ENCODE measurements at regions not wholly inside any gene's neighbourhood (a gene's known extent, or its start where the extent isn't known, plus 50 kb on each side); places are given as distances from the start of the nearest gene placed in this dataset.

- DNase-seq, result no peak
Measured at GRCh38 chr5:63719147-63719546, 243.1 kb downstream of the HTR1A start.

- no peak for DNase-seq
Measured at GRCh38 chr5:63700241-63700640, 262.0 kb downstream of the HTR1A start.

- DNase-seq, result no peak
Measured at GRCh38 chr5:63697811-63698210, 264.4 kb downstream of the HTR1A start.

GRCh38 chr5:63690546-63690945 lies 271.7 kb downstream of the HTR1A start:
- no peak for DNase-seq

- no peak for DNase-seq
Measured at GRCh38 chr5:63687854-63688516, 274.3 kb downstream of the HTR1A start.

- DNase-seq, result no peak
Measured at GRCh38 chr5:63686938-63687337, 275.3 kb downstream of the HTR1A start.

GRCh38 chr5:63686181-63686580 lies 276.1 kb downstream of the HTR1A start:
- DNase-seq, result no peak

GRCh38 chr5:63685454-63685853 lies 276.8 kb downstream of the HTR1A start:
- DNase-seq, result no peak

GRCh38 chr5:63674881-63675280 lies 287.4 kb downstream of the HTR1A start:
- no peak for DNase-seq

GRCh38 chr5:63655043-63655442 lies 307.2 kb downstream of the HTR1A start:
- DNase-seq, result no peak

GRCh38 chr5:63650581-63650980 lies 311.7 kb downstream of the HTR1A start:
- no peak for DNase-seq

- no peak for DNase-seq
Measured at GRCh38 chr5:63648376-63648775, 313.9 kb downstream of the HTR1A start.

- DNase-seq, result no peak
Measured at GRCh38 chr5:63629951-63630630, 332.2 kb downstream of the HTR1A start.

GRCh38 chr5:63613442-63613841 lies 348.8 kb downstream of the HTR1A start:
- no peak for DNase-seq

GRCh38 chr5:63603996-63604395 lies 358.2 kb downstream of the HTR1A start:
- DNase-seq, result no peak

GRCh38 chr5:63602971-63603370 lies 359.3 kb downstream of the HTR1A start:
- no peak for DNase-seq

GRCh38 chr5:63596254-63596653 lies 366.0 kb downstream of the HTR1A start:
- no peak for DNase-seq

- no peak for DNase-seq
Measured at GRCh38 chr5:63573380-63573779, 388.9 kb downstream of the HTR1A start.

GRCh38 chr5:63572740-63573139 lies 389.5 kb downstream of the HTR1A start:
- DNase-seq, result no peak

- DNase-seq, result no peak
Measured at GRCh38 chr5:63570752-63571151, 391.5 kb downstream of the HTR1A start.

GRCh38 chr5:63564789-63565188 lies 397.5 kb downstream of the HTR1A start:
- DNase-seq, result no peak

GRCh38 chr5:63563008-63563917 lies 399.0 kb downstream of the HTR1A start:
- no peak for DNase-seq

GRCh38 chr5:63555874-63556273 lies 406.4 kb downstream of the HTR1A start:
- no peak for DNase-seq

- no peak for DNase-seq
Measured at GRCh38 chr5:63554191-63554590, 408.1 kb downstream of the HTR1A start.

Measured in dermis blood vessel endothelial cell (primary cell).